ENCODE measurements at regions not wholly inside any gene's neighbourhood (a gene's known extent, or its start where the extent isn't known, plus 50 kb on each side); places are given as distances from the start of the nearest gene placed in this dataset.

DNA sequence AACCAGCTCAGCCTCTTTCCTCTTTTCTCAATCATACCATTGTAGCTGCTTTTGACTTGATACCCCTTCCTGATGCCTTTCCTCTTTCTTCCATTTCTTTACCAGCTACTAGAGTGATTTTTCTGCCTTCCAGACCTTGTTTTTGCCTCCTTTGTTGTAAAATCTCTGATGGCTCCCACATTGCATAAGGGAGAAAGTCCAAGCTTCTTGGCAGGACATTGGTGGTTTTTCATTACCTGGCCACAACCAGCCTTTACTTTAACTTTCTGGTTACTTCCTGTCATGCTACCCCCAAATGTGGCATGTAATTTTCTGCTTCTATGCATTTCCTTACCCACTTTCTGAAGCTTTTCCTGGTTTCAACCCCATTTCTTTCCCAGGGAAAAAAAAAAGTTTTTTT is 452.5 kb downstream of the TMEM38B start:
- no peak overlapping the region for H3K4me3 ChIP-seq (replicated peaks in 1 of 3; ENCODE audit: insufficient read depth in 1 of 3, low read depth in 1 of 3, low read length in 3 of 3)
- H3K36me3 ChIP-seq (ENCODE audit: control insufficient read depth in 2 of 2, extremely low read depth in 1 of 2, insufficient read depth in 2 of 2, low read length in 2 of 2): no peaks in the 10 kb centered on the region
- H3K4me2 ChIP-seq (ENCODE audit: insufficient read depth, low read length): no peak overlapping the region
- CTCF ChIA-PET: no interaction called here
- TF ChIP-seq JUN (IDR thresholded peaks at IDR 0.05; ENCODE audit: borderline replicate concordance, insufficient read depth, insufficient read length, low read depth) (no peak), MYC (IDR thresholded peaks at IDR 0.05; ENCODE audit: low read depth, low read length) (no peak), GATA2 (IDR thresholded peaks at IDR 0.05; ENCODE audit: insufficient read depth, insufficient read length, low read depth, low read length) (no peak), EZH2 (IDR thresholded peaks at IDR 0.05; ENCODE audit: borderline replicate concordance, low read depth, low read length, severe bottlenecking) (no peak), FOS (IDR thresholded peaks at IDR 0.05; ENCODE audit: borderline replicate concordance, insufficient read depth, low read length) (no peak), POLR2A (IDR thresholded peaks at IDR 0.05; ENCODE audit: low read depth, low read length) (no peak), POLR2AphosphoS5 (IDR thresholded peaks at IDR 0.05; ENCODE audit: insufficient read depth, low read depth, low read length) (no peak)
- TF ChIP-seq, protein P1, sequence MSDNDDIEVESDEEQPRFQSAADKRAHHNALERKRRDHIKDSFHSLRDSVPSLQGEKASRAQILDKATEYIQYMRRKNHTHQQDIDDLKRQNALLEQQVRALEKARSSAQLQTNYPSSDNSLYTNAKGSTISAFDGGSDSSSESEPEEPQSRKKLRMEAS (IDR thresholded peaks at IDR 0.05; ENCODE audit: insufficient read depth, insufficient read length): no peak
- TF ChIP-seq, protein P2, sequence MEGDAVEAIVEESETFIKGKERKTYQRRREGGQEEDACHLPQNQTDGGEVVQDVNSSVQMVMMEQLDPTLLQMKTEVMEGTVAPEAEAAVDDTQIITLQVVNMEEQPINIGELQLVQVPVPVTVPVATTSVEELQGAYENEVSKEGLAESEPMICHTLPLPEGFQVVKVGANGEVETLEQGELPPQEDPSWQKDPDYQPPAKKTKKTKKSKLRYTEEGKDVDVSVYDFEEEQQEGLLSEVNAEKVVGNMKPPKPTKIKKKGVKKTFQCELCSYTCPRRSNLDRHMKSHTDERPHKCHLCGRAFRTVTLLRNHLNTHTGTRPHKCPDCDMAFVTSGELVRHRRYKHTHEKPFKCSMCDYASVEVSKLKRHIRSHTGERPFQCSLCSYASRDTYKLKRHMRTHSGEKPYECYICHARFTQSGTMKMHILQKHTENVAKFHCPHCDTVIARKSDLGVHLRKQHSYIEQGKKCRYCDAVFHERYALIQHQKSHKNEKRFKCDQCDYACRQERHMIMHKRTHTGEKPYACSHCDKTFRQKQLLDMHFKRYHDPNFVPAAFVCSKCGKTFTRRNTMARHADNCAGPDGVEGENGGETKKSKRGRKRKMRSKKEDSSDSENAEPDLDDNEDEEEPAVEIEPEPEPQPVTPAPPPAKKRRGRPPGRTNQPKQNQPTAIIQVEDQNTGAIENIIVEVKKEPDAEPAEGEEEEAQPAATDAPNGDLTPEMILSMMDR (IDR thresholded peaks at IDR 0.05; ENCODE audit: extremely low read depth in 1 of 2, insufficient read depth in 1 of 2, low read depth in 1 of 2, low read length in 2 of 2): no peak
- H3K27me3 ChIP-seq (ENCODE audit: control insufficient read depth in 2 of 2, insufficient read depth in 2 of 2, low read length in 2 of 2): no peaks in the 10 kb centered on the region
- no peak overlapping the region for H2AFZ ChIP-seq (ENCODE audit: low read depth, low read length)
- POLR2A ChIA-PET: no interaction called here
- FAIRE-seq (no peak), DNase-seq (ENCODE audit: low read depth, low spot score) (no peak)
- BruUV-seq (replicated peaks): no TSS peak
- dilution Hi-C loops (cut with MboI; ENCODE audit: extremely low pct_ligation_motif_present, low sequenced_read_pairs): no loop called here
- no peak overlapping the region for H3K9ac ChIP-seq (replicated peaks; ENCODE audit: extremely low read depth, insufficient read depth, low read length)
- H3K79me2 ChIP-seq (ENCODE audit: control insufficient read depth, insufficient read depth, low read length): no peaks in the 10 kb centered on the region
- no peak overlapping the region for H3K27ac ChIP-seq (ENCODE audit: insufficient read depth, low read depth, low read length)
- intact Hi-C loops (cut with micrococcal nuclease): no loop called here
- H4K20me1 ChIP-seq (replicated peaks; ENCODE audit: control insufficient read depth, extremely low read depth, insufficient read depth, low read length): no peaks in the 10 kb centered on the region
- H3K9me3 ChIP-seq (replicated peaks; ENCODE audit: control insufficient read depth, insufficient read depth, low read length): peaks cover 2% of the 10 kb centered on the region
- H3K9me1 ChIP-seq (replicated peaks; ENCODE audit: control insufficient read depth, extremely low read depth, insufficient read depth, low read length): no peaks in the 10 kb centered on the region
- H3K4me1 ChIP-seq (ENCODE audit: control insufficient read depth, extremely low read depth, insufficient read depth, low read length): no peaks in the 10 kb centered on the region
